HUES48 (cell line): ENCODE measurements at regions not wholly inside any gene's neighbourhood (a gene's known extent, or its start where the extent isn't known, plus 50 kb on each side); places are given as distances from the start of the nearest gene placed in this dataset.

Source experiments
- H3K27ac ChIP-seq: one replicate; pipeline ENCODE4 v1.7.0; 2013; ENCODE audit warnings: low read depth, low read length, inconsistent platforms
- H3K27me3 ChIP-seq: 2 replicates; pipeline ENCODE4 v1.6.1; 2013; ENCODE audit warnings: mild to moderate bottlenecking, low read length; ENCODE audit not compliant: control insufficient read depth, insufficient read depth
- H3K36me3 ChIP-seq: 2 replicates; pipeline ENCODE4 v1.6.1; 2013; ENCODE audit warnings: low read length; ENCODE audit not compliant: control insufficient read depth, insufficient read depth
- H3K4me1 ChIP-seq: 2 replicates; pipeline ENCODE4 v1.6.1; 2013; ENCODE audit warnings: mild to moderate bottlenecking, low read length; ENCODE audit not compliant: control insufficient read depth, insufficient read depth
- H3K4me3 ChIP-seq: 2 replicates; pipeline ENCODE4 v1.5.1; 2013; ENCODE audit warnings: mild to moderate bottlenecking, low read depth, low read length
- H3K9ac ChIP-seq: 2 replicates; pipeline ENCODE4 v1.6.1; 2013; ENCODE audit warnings: mild to moderate bottlenecking, low read depth, low read length, moderate library complexity
- H3K9me3 ChIP-seq: 2 replicates; pipeline ENCODE4 v1.6.1; 2013; ENCODE audit warnings: low read length; ENCODE audit not compliant: control insufficient read depth, insufficient read depth

- no peaks in the 10 kb centered on the region for H3K9me3 ChIP-seq
- no peaks in the 10 kb centered on the region for H3K4me1 ChIP-seq
- H3K9ac ChIP-seq: no peak overlapping the region
- H3K36me3 ChIP-seq: no peaks in the 10 kb centered on the region
- no peaks in the 10 kb centered on the region for H3K27me3 ChIP-seq
- H3K27ac ChIP-seq: no peak overlapping the region
- no peak overlapping the region for H3K4me3 ChIP-seq
Measured at GRCh38 chr17:72299592-72299991, 178.8 kb downstream of the SOX9 start.

- Histone ChIP-seq H3K27me3 (no peaks in the 10 kb centered on the region), H3K9me3 (no peaks in the 10 kb centered on the region), H3K9ac (no peak overlapping the region), H3K4me3 (no peak overlapping the region), H3K4me1 (no peaks in the 10 kb centered on the region), H3K27ac (no peak overlapping the region), H3K36me3 (no peaks in the 10 kb centered on the region)
Measured at GRCh38 chr17:72301887-72302286, 181.1 kb downstream of the SOX9 start.

GRCh38 chr17:72302735-72303134 lies 181.9 kb downstream of the SOX9 start:
- no peak overlapping the region for H3K27ac ChIP-seq
- no peaks in the 10 kb centered on the region for H3K27me3 ChIP-seq
- H3K4me1 ChIP-seq: no peaks in the 10 kb centered on the region
- H3K9me3 ChIP-seq: no peaks in the 10 kb centered on the region
- no peak overlapping the region for H3K4me3 ChIP-seq
- H3K9ac ChIP-seq: no peak overlapping the region
- H3K36me3 ChIP-seq: no peaks in the 10 kb centered on the region

- H3K27ac ChIP-seq: no peak overlapping the region
- H3K4me3 ChIP-seq: no peak overlapping the region
- H3K9ac ChIP-seq: no peak overlapping the region
Measured at GRCh38 chr17:72303787-72304733, 183.2 kb downstream of the SOX9 start.

GRCh38 chr17:72304859-72305258 lies 184.0 kb downstream of the SOX9 start:
- H3K9me3 ChIP-seq: no peaks in the 10 kb centered on the region
- no peaks in the 10 kb centered on the region for H3K36me3 ChIP-seq
- H3K27me3 ChIP-seq: no peaks in the 10 kb centered on the region
- H3K27ac ChIP-seq: no peak overlapping the region
- H3K4me1 ChIP-seq: no peaks in the 10 kb centered on the region
- no peak overlapping the region for H3K9ac ChIP-seq
- no peak overlapping the region for H3K4me3 ChIP-seq

More at GRCh38 chr17:72303787-72304733, 183.2 kb downstream of the SOX9 start:
- no peaks in the 10 kb centered on the region for H3K9me3 ChIP-seq
- H3K27me3 ChIP-seq: no peaks in the 10 kb centered on the region
- no peaks in the 10 kb centered on the region for H3K36me3 ChIP-seq
- H3K4me1 ChIP-seq: no peaks in the 10 kb centered on the region

GRCh38 chr17:72305472-72305871 lies 184.7 kb downstream of the SOX9 start:
- H3K4me3 ChIP-seq: no peak overlapping the region
- H3K27ac ChIP-seq: no peak overlapping the region
- H3K9ac ChIP-seq: no peak overlapping the region
- no peaks in the 10 kb centered on the region for H3K9me3 ChIP-seq
- H3K27me3 ChIP-seq: no peaks in the 10 kb centered on the region
- H3K4me1 ChIP-seq: no peaks in the 10 kb centered on the region
- H3K36me3 ChIP-seq: no peaks in the 10 kb centered on the region

GRCh38 chr17:72306037-72306436 lies 185.2 kb downstream of the SOX9 start:
- Histone ChIP-seq H3K36me3 (no peaks in the 10 kb centered on the region), H3K4me1 (no peaks in the 10 kb centered on the region), H3K27ac (no peak overlapping the region), H3K4me3 (no peak overlapping the region), H3K9ac (no peak overlapping the region), H3K27me3 (no peaks in the 10 kb centered on the region), H3K9me3 (no peaks in the 10 kb centered on the region)

GRCh38 chr17:72307836-72308235 lies 187.0 kb downstream of the SOX9 start:
- H3K4me1 ChIP-seq: no peaks in the 10 kb centered on the region
- H3K27me3 ChIP-seq: no peaks in the 10 kb centered on the region
- no peak overlapping the region for H3K4me3 ChIP-seq
- no peak overlapping the region for H3K27ac ChIP-seq
- no peaks in the 10 kb centered on the region for H3K9me3 ChIP-seq
- no peaks in the 10 kb centered on the region for H3K36me3 ChIP-seq
- no peak overlapping the region for H3K9ac ChIP-seq

GRCh38 chr17:72308744-72309385 lies 188.0 kb downstream of the SOX9 start:
- H3K27ac ChIP-seq: no peak overlapping the region
- no peaks in the 10 kb centered on the region for H3K9me3 ChIP-seq
- H3K4me1 ChIP-seq: no peaks in the 10 kb centered on the region
- H3K36me3 ChIP-seq: no peaks in the 10 kb centered on the region
- no peak overlapping the region for H3K9ac ChIP-seq
- H3K4me3 ChIP-seq: no peak overlapping the region
- 0 out of 2 replicates have a peak, but pooled peaks cover 3% of the 10 kb centered on the region for H3K27me3 ChIP-seq

GRCh38 chr17:72311004-72311403 lies 190.2 kb downstream of the SOX9 start:
- 0 out of 2 replicates have a peak, but pooled peaks cover 3% of the 10 kb centered on the region for H3K27me3 ChIP-seq
- no peaks in the 10 kb centered on the region for H3K4me1 ChIP-seq
- H3K9ac ChIP-seq: no peak overlapping the region
- H3K9me3 ChIP-seq: no peaks in the 10 kb centered on the region
- no peak overlapping the region for H3K4me3 ChIP-seq
- no peak overlapping the region for H3K27ac ChIP-seq
- no peaks in the 10 kb centered on the region for H3K36me3 ChIP-seq
